Left colon (tissue), 2 donors: ENCODE measurements at regions not wholly inside any gene's neighbourhood (a gene's known extent, or its start where the extent isn't known, plus 50 kb on each side); places are given as distances from the start of the nearest gene placed in this dataset.
"Not testable (repeated sequence)": the region's sequence is repeated elsewhere in the genome, so short reads cannot be mapped to it uniquely, and the experiment has no call there.

ENCODE experiments used
- ATAC-seq: fragments of 200-7000 bp; cut with Tn5 transposase; one replicate; pipeline ENCODE4 v1.9.1; 2020; ENCODE audit warnings: mild to moderate bottlenecking, moderate library complexity
- DNase-seq, 2 donors: peaks; one replicate each; pipeline ENCODE4 v3.0.0-alpha.2; 2020
- intact Hi-C, 2 donors: fragments of 100-400 bp; cut with DNase I in 1 of 2; cut with micrococcal nuclease in 1 of 2; formaldehyde crosslinking; loops; one replicate each; pipeline versions ENCODE4 v1.11.2 to v1.14.0; 2022; cut with DNase I, micrococcal nuclease
- donor health status: DM: no; HTN: no; CAD: no.
- donor health status: DM: yes; HTN: yes; CAD: no.

DNA sequence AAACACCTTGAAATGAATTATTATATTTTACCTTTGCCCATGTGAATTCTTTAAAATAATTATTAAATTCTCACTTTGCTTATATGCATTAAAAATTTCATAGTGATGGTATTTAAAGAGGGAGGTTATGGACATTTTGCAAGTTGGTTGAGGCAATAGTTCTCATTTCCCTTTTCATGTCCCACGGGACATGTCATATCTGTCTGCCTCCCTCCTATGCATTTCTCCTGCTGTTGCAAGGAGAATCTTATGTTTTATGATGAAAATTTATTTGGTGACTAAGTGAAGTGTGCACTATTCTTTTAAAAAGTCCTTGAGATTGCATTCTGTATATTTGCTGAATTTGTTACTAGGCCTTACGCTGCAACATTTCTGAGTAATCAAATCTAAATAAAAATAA lies 67.2 kb downstream of the UTRN start:
- intact Hi-C loops: no loop called here
- ATAC-seq: no peak
- DNase-seq: no peak

DNA sequence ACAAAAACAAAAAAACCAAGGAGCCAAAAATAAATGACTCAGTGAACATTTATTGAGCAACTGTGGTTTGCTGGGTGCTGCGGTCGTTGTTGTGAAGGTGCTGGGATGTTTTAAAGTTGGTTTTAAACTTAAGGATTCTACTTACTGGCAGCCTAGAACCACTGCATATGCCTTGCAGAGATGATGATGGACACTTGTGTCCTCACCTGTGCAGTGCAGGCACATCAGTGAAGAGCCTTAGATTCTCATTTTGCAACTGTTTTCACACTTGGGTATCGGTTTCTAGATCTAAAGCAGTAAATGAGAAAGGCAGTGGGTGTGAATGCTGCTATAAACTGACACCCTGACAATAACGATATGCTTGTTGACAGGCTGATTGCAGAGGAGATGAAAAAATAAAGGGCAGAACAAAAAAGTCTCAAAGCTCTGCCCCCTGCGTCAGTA lies 68.8 kb downstream of the UTRN start:
- DNase-seq: no peak
- no peak for ATAC-seq
- intact Hi-C loops: no loop called here

DNA sequence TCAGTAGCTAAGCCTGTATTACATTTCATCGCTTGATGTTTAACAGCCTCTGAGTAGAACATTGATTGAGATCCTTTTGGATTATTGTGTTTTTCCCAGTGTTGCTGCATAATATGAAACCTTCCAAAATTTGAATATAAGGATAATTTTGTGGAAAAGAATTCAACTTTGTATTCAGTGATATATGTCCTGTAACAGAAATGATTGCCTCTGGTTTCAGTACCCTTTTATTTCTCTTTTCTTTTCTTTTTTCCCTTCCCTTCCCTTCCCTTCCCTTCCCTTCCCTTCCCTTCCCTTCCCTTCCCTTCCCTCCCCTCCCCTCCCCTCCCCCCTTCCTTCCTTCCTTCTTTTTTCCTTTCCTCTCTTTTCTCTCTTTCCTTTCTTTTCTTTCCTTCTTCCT lies 74.6 kb downstream of the UTRN start:
- DNase-seq (no peak), ATAC-seq (no peak)
- intact Hi-C loops: no loop called here

DNA sequence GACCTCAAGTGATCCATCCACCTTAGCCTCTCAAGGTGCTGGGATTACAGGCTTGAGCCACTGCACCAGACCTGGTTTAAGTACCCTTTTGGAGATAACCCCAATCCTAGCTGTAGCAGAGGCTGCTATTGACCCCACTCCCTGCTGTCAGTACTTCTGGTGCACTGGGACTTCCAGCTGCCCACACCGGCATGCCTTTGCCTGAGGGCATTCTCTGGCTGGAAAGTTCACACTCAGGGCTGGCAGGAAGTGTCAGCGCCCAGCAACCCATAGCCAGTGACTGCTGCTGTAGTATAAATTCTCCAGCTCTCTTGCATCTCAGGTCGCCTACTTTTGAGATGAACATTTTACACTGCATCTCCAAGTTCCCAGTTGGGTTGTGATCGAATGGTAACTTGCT lies 75.3 kb downstream of the UTRN start:
- ATAC-seq (no peak), DNase-seq (no peak)
- intact Hi-C loops: no loop called here

DNA sequence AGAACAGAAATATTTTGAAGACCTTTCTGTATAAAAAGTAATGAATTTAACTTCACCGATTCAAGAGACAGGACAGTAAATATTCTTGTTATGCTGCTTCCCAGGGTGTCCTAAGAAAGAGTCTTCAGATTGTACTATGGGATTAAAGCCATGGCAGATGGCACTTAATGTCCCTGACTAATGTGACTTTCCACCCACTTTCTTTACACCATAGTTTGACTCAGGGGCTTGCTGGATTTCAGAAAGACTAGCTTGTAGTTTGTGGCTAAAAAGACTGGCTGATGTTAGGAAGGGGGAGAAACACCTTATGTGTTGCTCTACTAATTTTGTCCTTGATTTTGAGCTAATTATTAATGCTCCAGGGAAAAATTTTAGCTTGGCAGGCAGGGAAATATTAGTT lies 75.9 kb downstream of the UTRN start:
- intact Hi-C loops: no loop called here
- ATAC-seq (no peak), DNase-seq (no peak)

GRCh38 chr6:144362042-144363018 lies 77.2 kb downstream of the UTRN start:
- intact Hi-C loops: no loop called here
- no peak for DNase-seq
- ATAC-seq: no peak

GRCh38 chr6:144364208-144364720 lies 79.1 kb downstream of the UTRN start:
- no peak for ATAC-seq
- intact Hi-C loops: no loop called here
- no peak for DNase-seq

DNA sequence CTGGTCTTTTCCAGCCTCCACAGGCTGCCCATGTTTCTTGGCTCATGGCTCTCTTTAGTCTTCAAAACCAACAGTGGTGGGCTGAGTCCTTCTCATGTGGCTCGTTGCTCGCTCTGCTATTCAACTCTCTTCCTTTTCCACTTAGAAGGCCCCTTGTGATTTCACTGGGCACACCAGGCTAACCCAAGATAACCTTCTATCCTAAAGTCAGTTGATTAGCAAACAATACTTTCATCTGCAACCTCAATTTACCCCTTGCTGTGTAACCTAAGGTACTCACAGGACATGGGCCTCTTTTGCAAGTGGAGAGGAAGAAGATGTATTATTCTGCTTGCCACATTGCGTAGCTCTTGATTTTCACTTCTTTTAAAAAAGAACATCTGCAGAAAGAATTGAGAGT lies 79.6 kb downstream of the UTRN start:
- no peak for ATAC-seq
- intact Hi-C loops: no loop called here
- DNase-seq: no peak

DNA sequence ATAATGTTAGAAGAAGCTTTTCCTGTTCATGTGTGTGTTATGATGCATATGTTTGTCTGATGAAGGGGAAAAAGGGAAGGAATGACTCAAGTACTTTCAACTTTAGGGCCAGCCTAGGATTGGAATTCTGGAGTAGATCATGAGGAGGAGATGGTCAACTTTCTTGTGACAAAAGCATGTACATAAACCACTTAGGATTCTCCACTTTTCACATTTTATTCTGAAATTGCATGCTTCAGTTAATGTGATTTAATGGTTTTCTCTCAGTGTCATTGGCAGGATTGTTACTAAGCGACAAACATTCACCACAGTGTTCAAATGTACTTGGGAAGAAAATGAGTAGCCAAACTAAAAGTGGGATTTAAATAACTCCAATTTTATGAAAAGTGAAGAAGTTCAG lies 80.1 kb downstream of the UTRN start:
- DNase-seq (no peak), ATAC-seq (no peak)
- intact Hi-C loops: no loop called here

- ATAC-seq, DNase-seq, intact Hi-C loops: not testable (repeated sequence)
Observed at GRCh38 chr6:144369696-144370095, 84.6 kb downstream of the UTRN start.

DNA sequence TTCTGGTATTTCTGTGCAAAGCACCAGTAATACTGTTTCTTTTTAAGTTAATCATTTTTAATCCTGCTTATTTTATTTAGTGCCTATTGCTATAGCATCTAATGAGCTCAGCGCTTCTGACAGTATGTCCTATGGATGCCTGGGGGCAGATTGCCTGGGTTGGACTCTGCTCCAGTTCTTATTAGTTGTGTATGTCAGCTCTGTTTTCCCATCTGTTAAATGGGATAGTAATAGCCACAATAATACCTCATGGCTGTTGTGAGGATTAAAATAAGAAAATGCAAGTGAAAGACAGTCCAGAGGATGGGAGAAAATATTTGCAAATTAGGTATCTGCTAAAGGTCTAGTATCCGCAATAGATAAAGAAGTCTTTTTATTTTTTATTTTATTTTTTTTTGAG lies 87.0 kb downstream of the UTRN start:
- DNase-seq: no peak
- no peak for ATAC-seq

DNA sequence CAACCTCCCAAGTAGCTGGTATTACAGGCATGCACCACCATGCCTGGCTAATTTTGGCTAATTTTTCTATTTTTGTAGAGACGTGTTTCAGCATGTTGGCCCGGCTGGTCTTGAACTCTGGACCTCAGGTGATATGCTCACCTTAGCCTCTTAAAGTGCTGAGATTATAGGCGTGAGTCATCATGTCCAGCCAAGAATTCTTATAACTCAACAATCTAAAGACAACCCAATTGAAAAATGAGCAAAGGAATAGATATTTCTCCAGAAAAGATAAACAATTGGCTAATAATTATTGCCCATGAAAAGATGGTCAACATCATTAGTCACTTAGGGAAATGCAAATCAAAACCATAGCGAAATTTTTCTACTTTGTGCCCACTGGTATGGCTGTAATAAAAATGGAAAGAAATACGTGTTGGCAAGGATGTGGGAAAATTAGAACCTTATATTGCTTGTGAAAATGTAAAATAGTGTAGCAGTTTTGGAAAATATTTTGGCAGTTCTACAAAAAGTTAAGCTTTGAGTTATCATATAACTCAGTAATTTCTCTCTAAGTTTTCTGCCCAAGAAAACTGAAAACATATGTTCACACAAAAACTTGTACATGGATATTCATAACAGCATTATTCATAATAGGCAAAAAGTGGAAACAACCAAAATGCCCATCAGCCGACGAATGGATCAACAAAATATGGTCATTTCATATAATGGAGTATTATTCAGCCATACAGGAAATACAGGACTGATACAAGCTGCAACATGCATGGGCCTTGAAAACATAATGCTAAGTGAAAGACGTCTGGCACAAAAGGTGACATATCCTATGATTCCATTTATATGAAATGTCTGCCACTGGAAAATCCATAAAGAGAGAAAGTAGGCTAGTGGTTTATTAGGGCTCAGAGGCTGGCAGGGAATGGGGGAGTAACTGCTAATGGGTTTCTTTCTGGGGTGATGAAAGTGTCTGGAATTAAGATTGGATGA lies 87.8 kb downstream of the UTRN start:
- no peak for ATAC-seq
- intact Hi-C loops: no loop called here
- DNase-seq: no peak

More for the DNA sequence above, 87.0 kb downstream of the UTRN start:
- intact Hi-C loops: no loop called here

- DNase-seq, ATAC-seq, intact Hi-C loops: not testable (repeated sequence)
Observed at GRCh38 chr6:144374525-144374924, 89.4 kb downstream of the UTRN start.

GRCh38 chr6:144377586-144378210 lies 92.6 kb downstream of the UTRN start:
- ATAC-seq (no peak), DNase-seq (no peak)
- intact Hi-C loops: no loop called here

- intact Hi-C loops: no loop called here
- DNase-seq (no peak), ATAC-seq (peak; percentile 89)
Observed at GRCh38 chr6:144378437-144378836, 93.3 kb downstream of the UTRN start.

- no peak for DNase-seq
- intact Hi-C loops: no loop called here
- ATAC-seq: no peak
Observed at GRCh38 chr6:144379356-144379755, 94.2 kb downstream of the UTRN start.

DNA sequence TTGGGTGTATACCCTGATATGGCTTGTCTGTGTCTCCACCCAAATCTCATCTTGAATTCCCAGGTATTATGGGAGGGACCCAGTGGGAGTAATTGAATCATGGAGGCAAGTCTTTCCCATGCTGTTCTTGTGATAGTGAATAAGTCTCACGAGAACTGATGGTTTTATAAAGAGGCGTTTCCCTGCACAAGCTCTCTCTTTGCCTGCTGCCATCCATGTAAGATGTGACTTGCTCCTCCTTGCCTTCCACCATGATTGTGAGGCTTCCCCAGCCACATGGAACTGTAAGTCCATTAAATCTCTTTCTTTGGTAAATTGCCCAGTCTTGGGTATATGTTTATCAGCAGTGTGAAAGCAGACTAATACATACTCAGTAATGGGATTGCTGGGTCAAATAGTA lies 96.4 kb downstream of the UTRN start:
- DNase-seq, intact Hi-C loops, ATAC-seq: not testable (repeated sequence)

GRCh38 chr6:144383336-144383735 lies 98.2 kb downstream of the UTRN start:
- ATAC-seq (no peak), DNase-seq (no peak)
- intact Hi-C loops: no loop called here

GRCh38 chr6:144384427-144384826 lies 99.3 kb downstream of the UTRN start:
- DNase-seq: no peak
- ATAC-seq: no peak
- intact Hi-C loops: no loop called here
